HEK293 (cell line): ENCODE measurements at regions not wholly inside any gene's neighbourhood (a gene's known extent, or its start where the extent isn't known, plus 50 kb on each side); places are given as distances from the start of the nearest gene placed in this dataset.

ENCODE experiments used
- KLF10 ChIP-seq: fragments of 450-650 bp; IDR thresholded peaks from 2 replicates; pipeline ENCODE4 v1.5.1; 2018; ENCODE audit warnings: missing biosample characterization, mild to moderate bottlenecking, missing genetic modification characterization
- KLF9 ChIP-seq: fragments of 450-650 bp; formaldehyde crosslinking; IDR thresholded peaks from 2 replicates; pipeline ENCODE4 v1.5.1; 2016; ENCODE audit warnings: missing biosample characterization, missing genetic modification characterization, low read depth
- SETDB1 ChIP-seq: IDR thresholded peaks from one replicate; pipeline ENCODE4 v1.6.1; 2017; ENCODE audit warnings: mild to moderate bottlenecking, low read length, moderate library complexity, mixed read lengths; ENCODE audit not compliant: insufficient read length
- ZBTB1 ChIP-seq: fragments of 450-650 bp; formaldehyde crosslinking; IDR thresholded peaks from 2 replicates; pipeline ENCODE4 v1.5.1; 2016; ENCODE audit warnings: missing biosample characterization, missing genetic modification characterization
- ZBTB10 ChIP-seq: fragments of 450-650 bp; formaldehyde crosslinking; IDR thresholded peaks from 2 replicates; pipeline ENCODE4 v1.5.1; 2016; ENCODE audit warnings: missing biosample characterization, missing genetic modification characterization
- ZBTB21 ChIP-seq: fragments of 450-650 bp; formaldehyde crosslinking; IDR thresholded peaks from 2 replicates; pipeline ENCODE4 v1.5.1; 2017; ENCODE audit warnings: missing biosample characterization, missing genetic modification characterization
- ZNF223 ChIP-seq: fragments of 450-650 bp; formaldehyde crosslinking; IDR thresholded peaks from 2 replicates; pipeline ENCODE4 v1.5.1; 2016; ENCODE audit warnings: missing biosample characterization, missing genetic modification characterization
- ZNF302 ChIP-seq: fragments of 450-650 bp; formaldehyde crosslinking; IDR thresholded peaks from 2 replicates; pipeline ENCODE4 v1.5.1; 2016; ENCODE audit warnings: missing biosample characterization, missing genetic modification characterization, low read depth
- ZNF416 ChIP-seq: fragments of 450-650 bp; formaldehyde crosslinking; IDR thresholded peaks from 2 replicates; pipeline ENCODE4 v1.5.1; 2016; ENCODE audit warnings: missing biosample characterization, missing genetic modification characterization
- ZNF558 ChIP-seq: fragments of 450-650 bp; formaldehyde crosslinking; IDR thresholded peaks from 2 replicates; pipeline ENCODE4 v1.5.1; 2016; ENCODE audit warnings: missing biosample characterization, missing genetic modification characterization
- ZNF561 ChIP-seq: fragments of 450-650 bp; IDR thresholded peaks from 2 replicates; pipeline ENCODE4 v1.5.1; 2018; ENCODE audit warnings: missing biosample characterization, missing genetic modification characterization, borderline replicate concordance
- ZNF623 ChIP-seq: fragments of 450-650 bp; formaldehyde crosslinking; IDR thresholded peaks from 2 replicates; pipeline ENCODE4 v1.5.1; 2016; ENCODE audit warnings: missing biosample characterization, missing genetic modification characterization
- TF ChIP-seq, protein P1 (sequence below): fragments of 450-650 bp; formaldehyde crosslinking; IDR thresholded peaks from 2 replicates; pipeline ENCODE4 v1.5.1; 2016; ENCODE audit warnings: missing biosample characterization, missing genetic modification characterization
- TF ChIP-seq, protein P2 (sequence below): fragments of 450-650 bp; IDR thresholded peaks from 2 replicates; pipeline ENCODE4 v1.5.1; 2018; ENCODE audit warnings: missing biosample characterization, missing genetic modification characterization

DNA sequence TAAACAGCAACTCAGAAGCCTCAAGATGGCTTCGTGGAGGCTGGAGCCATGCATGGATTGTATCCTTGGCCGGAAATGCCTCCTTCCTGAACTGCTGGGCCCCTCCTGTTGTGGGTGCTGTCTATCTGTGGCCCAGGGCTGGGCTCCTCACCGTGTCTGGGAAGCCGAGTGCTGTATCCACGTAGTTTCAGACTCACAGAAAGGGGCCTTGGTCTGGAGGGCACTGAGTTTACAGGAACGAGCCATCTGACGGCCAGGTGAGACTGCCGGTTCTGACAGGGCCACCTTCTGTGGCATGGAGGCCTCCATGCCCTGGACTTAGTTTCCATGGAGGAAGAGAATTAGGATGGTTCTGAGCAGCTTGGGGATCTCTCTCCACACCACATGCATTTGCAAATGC, 142.2 kb downstream of the ERMARD start:
- TF ChIP-seq, protein P1, sequence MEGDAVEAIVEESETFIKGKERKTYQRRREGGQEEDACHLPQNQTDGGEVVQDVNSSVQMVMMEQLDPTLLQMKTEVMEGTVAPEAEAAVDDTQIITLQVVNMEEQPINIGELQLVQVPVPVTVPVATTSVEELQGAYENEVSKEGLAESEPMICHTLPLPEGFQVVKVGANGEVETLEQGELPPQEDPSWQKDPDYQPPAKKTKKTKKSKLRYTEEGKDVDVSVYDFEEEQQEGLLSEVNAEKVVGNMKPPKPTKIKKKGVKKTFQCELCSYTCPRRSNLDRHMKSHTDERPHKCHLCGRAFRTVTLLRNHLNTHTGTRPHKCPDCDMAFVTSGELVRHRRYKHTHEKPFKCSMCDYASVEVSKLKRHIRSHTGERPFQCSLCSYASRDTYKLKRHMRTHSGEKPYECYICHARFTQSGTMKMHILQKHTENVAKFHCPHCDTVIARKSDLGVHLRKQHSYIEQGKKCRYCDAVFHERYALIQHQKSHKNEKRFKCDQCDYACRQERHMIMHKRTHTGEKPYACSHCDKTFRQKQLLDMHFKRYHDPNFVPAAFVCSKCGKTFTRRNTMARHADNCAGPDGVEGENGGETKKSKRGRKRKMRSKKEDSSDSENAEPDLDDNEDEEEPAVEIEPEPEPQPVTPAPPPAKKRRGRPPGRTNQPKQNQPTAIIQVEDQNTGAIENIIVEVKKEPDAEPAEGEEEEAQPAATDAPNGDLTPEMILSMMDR (tag by site-specific recombination) = no peak
- TF ChIP-seq KLF9 (tag by site-specific recombination) = no peak
- TF ChIP-seq ZNF302 (tag by site-specific recombination) = no peak
- no peak for TF ChIP-seq SETDB1
- no peak for TF ChIP-seq ZBTB21 (tag by site-specific recombination)
- no peak for TF ChIP-seq ZNF561
- TF ChIP-seq, protein P2, sequence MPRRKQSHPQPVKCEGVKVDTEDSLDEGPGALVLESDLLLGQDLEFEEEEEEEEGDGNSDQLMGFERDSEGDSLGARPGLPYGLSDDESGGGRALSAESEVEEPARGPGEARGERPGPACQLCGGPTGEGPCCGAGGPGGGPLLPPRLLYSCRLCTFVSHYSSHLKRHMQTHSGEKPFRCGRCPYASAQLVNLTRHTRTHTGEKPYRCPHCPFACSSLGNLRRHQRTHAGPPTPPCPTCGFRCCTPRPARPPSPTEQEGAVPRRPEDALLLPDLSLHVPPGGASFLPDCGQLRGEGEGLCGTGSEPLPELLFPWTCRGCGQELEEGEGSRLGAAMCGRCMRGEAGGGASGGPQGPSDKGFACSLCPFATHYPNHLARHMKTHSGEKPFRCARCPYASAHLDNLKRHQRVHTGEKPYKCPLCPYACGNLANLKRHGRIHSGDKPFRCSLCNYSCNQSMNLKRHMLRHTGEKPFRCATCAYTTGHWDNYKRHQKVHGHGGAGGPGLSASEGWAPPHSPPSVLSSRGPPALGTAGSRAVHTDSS (tag by site-specific recombination) = no peak
- TF ChIP-seq KLF10 (tag by site-specific recombination) = no peak
- no peak for TF ChIP-seq ZNF223 (tag by site-specific recombination)
- TF ChIP-seq ZNF623 (tag by site-specific recombination) = no peak
- TF ChIP-seq ZBTB10 (tag by site-specific recombination) = no peak
- no peak for TF ChIP-seq ZBTB1 (tag by site-specific recombination)
- TF ChIP-seq ZNF416 (tag by site-specific recombination) = no peak
- no peak for TF ChIP-seq ZNF558
